Neutrophil (primary cell): ENCODE measurements at regions not wholly inside any gene's neighbourhood (a gene's known extent, or its start where the extent isn't known, plus 50 kb on each side); places are given as distances from the start of the nearest gene placed in this dataset.

ENCODE experiments used
- H3K27ac ChIP-seq: fragments of 200-600 bp; sonication (generic); 2 replicates; pipeline ENCODE4 v1.5.1; 2016; ENCODE audit warnings: mild to moderate bottlenecking, moderate library complexity
- H3K27me3 ChIP-seq: fragments of 200-600 bp; sonication (generic); 2 replicates; pipeline ENCODE4 v1.6.0; 2016; ENCODE audit warnings: mild to moderate bottlenecking
- H3K36me3 ChIP-seq: fragments of 200-600 bp; sonication (generic); 2 replicates; pipeline ENCODE4 v1.5.1; 2017
- H3K4me1 ChIP-seq, 2 experiments: fragments of 200-600 bp in 1 of 2; sonication (generic) in 1 of 2; 1 replicate in 1 of 2; 2 replicates in 1 of 2; pipeline versions ENCODE4 v1.5.1 to v1.6.1; 2013 to 2016; ENCODE audit warnings: low read depth in 1 of 2, low read length in 1 of 2, mild to moderate bottlenecking in 1 of 2, moderate library complexity in 1 of 2; ENCODE audit not compliant: control insufficient read depth in 1 of 2, insufficient read depth in 1 of 2
- H3K4me3 ChIP-seq, 2 experiments: fragments of 200-600 bp in 1 of 2; sonication (generic) in 1 of 2; 1 replicate in 1 of 2; 2 replicates in 1 of 2; pipeline ENCODE4 v1.5.1; 2013 to 2016; ENCODE audit warnings: low read depth in 1 of 2, low read length in 1 of 2, mild to moderate bottlenecking in 1 of 2, moderate library complexity in 1 of 2
- H3K9me3 ChIP-seq: fragments of 200-600 bp; sonication (generic); 2 replicates; pipeline ENCODE4 v1.5.1; 2016
- TF ChIP-seq, protein P1 (sequence below): fragments of 200-600 bp; sonication (generic); IDR thresholded peaks from 2 replicates; pipeline ENCODE4 v1.5.1; 2016; ENCODE audit warnings: antibody characterized with exemption

DNA sequence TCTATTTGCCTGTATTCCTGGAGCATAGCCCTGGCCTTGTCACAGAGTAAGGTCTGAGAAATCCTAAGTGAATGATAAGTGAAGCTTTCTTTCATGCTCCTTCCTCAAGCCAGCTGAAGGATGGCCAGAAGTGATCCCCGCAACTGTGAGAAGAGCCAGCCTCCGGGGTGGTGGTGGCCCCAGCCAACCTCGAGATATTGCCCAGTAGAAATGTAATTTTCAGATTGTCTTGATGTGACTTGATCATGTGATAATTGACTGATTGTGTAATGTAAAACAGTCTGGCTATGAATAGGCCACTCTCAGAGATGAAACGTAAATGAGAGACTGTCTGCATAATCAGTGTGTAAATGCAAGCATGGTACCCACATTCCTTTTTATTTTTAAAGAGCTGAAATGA is 242.4 kb upstream of the CAMK1G start:
- Histone ChIP-seq H3K27me3 (no peaks in the 10 kb centered on the region), H3K27ac (no peak overlapping the region), H3K36me3 (no peaks in the 10 kb centered on the region), H3K4me1 (no peaks in the 10 kb centered on the region), H3K4me3 (no peak overlapping the region), H3K9me3 (no peaks in the 10 kb centered on the region)
- TF ChIP-seq, protein P1, sequence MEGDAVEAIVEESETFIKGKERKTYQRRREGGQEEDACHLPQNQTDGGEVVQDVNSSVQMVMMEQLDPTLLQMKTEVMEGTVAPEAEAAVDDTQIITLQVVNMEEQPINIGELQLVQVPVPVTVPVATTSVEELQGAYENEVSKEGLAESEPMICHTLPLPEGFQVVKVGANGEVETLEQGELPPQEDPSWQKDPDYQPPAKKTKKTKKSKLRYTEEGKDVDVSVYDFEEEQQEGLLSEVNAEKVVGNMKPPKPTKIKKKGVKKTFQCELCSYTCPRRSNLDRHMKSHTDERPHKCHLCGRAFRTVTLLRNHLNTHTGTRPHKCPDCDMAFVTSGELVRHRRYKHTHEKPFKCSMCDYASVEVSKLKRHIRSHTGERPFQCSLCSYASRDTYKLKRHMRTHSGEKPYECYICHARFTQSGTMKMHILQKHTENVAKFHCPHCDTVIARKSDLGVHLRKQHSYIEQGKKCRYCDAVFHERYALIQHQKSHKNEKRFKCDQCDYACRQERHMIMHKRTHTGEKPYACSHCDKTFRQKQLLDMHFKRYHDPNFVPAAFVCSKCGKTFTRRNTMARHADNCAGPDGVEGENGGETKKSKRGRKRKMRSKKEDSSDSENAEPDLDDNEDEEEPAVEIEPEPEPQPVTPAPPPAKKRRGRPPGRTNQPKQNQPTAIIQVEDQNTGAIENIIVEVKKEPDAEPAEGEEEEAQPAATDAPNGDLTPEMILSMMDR = no peak

DNA sequence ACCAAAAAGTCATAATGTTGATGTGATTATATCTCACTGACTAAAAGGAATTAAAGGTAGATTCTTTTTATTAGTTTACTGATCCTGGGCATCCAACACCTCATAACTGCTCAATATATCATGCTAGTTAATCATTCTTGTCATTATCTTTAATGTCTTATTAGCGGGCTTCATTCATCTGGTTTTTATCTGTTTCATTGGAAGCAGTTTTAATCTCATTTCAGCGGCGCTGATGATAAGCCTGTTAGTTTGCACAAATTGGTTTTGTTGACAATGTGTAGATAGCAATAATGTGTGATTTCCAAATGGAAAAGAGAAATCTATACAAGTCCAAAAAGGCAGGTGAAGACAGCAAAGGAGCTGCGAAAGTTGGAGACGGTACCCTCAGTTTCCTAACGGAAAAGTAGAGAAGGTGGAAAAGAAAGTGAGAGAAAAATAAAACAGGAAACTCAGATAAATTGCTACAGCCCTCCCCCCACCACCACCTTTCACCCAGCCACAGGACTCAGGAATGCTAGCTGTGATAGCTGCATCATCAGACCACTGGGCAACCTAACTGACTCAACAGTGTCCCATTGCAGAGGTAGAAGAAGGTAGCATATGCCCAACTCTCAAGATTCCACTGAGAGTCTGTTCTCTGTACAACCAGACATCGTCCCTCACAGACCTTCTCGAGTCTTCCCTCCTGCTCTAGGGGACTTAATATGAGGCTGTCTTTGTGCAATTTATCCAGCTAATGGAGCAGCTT is 241.7 kb upstream of the CAMK1G start:
- Histone ChIP-seq H3K27ac (no peak overlapping the region), H3K27me3 (no peaks in the 10 kb centered on the region), H3K36me3 (no peaks in the 10 kb centered on the region), H3K4me1 (no peaks in the 10 kb centered on the region), H3K4me3 (no peak overlapping the region), H3K9me3 (no peaks in the 10 kb centered on the region)
- TF ChIP-seq, protein P1 = no peak

DNA sequence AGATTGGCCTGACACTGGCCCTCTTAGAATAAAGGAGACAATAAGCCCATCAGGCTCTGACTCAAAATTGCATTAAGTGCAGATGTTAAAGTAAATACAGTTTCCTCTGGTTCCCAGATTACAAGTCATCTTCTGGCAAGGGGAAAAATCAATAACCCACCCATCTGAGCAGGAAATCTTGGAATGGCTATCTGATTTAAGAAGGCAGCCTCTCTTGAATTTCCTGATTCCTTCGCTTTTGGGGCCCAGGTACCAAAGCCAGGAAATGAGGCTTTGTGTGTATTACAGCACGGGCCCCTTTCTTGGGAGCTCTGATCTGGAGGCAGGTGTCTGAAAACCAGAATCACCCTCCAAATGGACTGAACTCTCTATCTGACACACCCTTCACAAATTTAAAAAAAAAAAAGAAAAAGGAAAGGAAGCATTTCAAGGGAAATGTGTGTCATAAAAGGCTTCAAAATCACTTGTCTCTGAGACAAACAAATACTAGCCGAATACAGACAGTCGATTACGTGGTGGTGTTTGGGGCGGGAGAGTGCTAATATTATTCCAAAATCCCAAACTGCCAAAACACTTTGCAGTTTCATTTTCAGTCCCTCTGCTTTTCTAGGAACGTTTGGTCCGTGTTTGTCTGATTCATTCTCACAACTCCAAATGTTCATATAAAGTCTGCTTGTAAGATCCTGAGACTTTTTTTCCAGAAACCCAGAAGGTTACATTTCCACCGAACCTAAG is 240.9 kb upstream of the CAMK1G start:
- Histone ChIP-seq H3K27me3 (no peaks in the 10 kb centered on the region), H3K9me3 (no peaks in the 10 kb centered on the region), H3K4me1 (no peaks in the 10 kb centered on the region), H3K36me3 (no peaks in the 10 kb centered on the region), H3K4me3 (no peak overlapping the region), H3K27ac (no peak overlapping the region)
- TF ChIP-seq, protein P1 = no peak

DNA sequence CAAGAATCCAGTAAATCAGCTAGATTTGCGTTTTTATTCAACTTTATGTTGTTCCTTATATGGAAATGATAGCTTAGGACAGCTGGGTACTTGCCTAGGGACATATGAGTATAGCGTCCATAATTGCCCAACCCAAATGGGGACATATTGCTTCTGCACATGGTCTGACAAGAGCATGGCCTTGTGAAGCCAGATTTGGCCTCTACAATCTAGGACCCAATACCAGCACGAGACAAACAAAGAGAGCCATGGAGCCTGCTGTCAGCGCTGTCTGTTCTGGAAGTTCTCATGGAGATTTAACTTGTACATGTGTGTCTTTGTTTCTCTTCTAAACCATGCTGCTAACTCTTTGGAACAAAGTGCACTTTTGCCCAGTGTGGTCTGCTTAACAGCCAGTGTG is 240.0 kb upstream of the CAMK1G start:
- no peak overlapping the region for H3K27ac ChIP-seq
- H3K9me3 ChIP-seq = no peaks in the 10 kb centered on the region
- no peak overlapping the region for H3K4me3 ChIP-seq
- H3K4me1 ChIP-seq = no peaks in the 10 kb centered on the region
- H3K36me3 ChIP-seq = no peaks in the 10 kb centered on the region
- no peaks in the 10 kb centered on the region for H3K27me3 ChIP-seq
- TF ChIP-seq, protein P1 = no peak

DNA sequence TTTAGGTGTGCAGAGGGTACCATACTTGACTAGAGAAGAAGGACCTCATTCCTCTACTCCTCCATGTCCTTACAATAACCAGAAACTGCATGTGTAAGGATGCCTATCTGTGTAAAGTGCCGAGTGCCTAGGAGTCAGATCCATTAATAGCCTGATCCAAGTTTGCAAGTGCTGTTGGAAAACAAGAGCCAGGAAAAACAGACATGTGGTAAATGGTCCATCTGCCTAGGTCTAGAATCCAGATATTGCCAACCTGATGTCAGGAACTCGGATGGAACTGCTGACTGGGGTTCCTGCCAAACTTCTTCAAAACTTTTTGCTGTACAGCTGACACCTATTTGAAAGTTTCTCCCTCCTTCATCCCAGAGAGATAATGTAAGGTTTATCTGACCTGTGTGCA is 239.4 kb upstream of the CAMK1G start:
- no peaks in the 10 kb centered on the region for H3K9me3 ChIP-seq

More for the DNA sequence above, 239.4 kb upstream of the CAMK1G start:
- Histone ChIP-seq H3K4me3 (no peak overlapping the region), H3K36me3 (no peaks in the 10 kb centered on the region), H3K27me3 (no peaks in the 10 kb centered on the region), H3K27ac (no peak overlapping the region), H3K4me1 (no peaks in the 10 kb centered on the region)
- TF ChIP-seq, protein P1 = no peak
